Chondrocyte (in vitro differentiated cells): ENCODE measurements at regions not wholly inside any gene's neighbourhood (a gene's known extent, or its start where the extent isn't known, plus 50 kb on each side); places are given as distances from the start of the nearest gene placed in this dataset.

ENCODE experiments used
- DNase-seq: peaks from one replicate; pipeline ENCODE4 v3.0.0; 2021; ENCODE audit warnings: mixed read lengths, low spot score
- H3K27ac Mint-ChIP-seq: one replicate; pipeline ENCODE4 v1.8.0; 2021; ENCODE audit warnings: mild to moderate bottlenecking, moderate library complexity, mixed read lengths; ENCODE audit not compliant: unreplicated experiment
- H3K27me3 Mint-ChIP-seq: 2 replicates; pipeline ENCODE4 v1.8.0; 2021; ENCODE audit warnings: low read depth, mixed read lengths
- H3K36me3 Mint-ChIP-seq: 2 replicates; pipeline ENCODE4 v1.8.0; 2021; ENCODE audit warnings: low read depth, mixed read lengths
- H3K4me1 Mint-ChIP-seq: 2 replicates; pipeline ENCODE4 v1.8.0; 2021; ENCODE audit warnings: low read depth, mild to moderate bottlenecking, mixed read lengths
- H3K4me3 Mint-ChIP-seq: one replicate; pipeline ENCODE4 v1.8.0; 2021; ENCODE audit warnings: mild to moderate bottlenecking, moderate library complexity, mixed read lengths; ENCODE audit not compliant: unreplicated experiment
- H3K9me3 Mint-ChIP-seq: 2 replicates; pipeline ENCODE4 v1.8.0; 2021; ENCODE audit warnings: low read depth, mixed read lengths
- CTCF ChIP-seq: fragments of 200-600 bp; sonication (generic); IDR thresholded peaks from 2 replicates; pipeline ENCODE4 v1.5.0; 2021; ENCODE audit warnings: antibody characterized with exemption, mild to moderate bottlenecking, moderate library complexity

GRCh38 chr10:10657139-10657760, 360.4 kb upstream of the CELF2 start:
- TF ChIP-seq CTCF, result no peak
- no peak overlapping the region for H3K4me3 Mint-ChIP-seq
- H3K27ac Mint-ChIP-seq, result no peak overlapping the region
- H3K36me3 Mint-ChIP-seq, result peaks cover 6% of the 10 kb centered on the region
- DNase-seq, result no peak
- H3K27me3 Mint-ChIP-seq, result no peaks in the 10 kb centered on the region
- peaks cover 19% of the 10 kb centered on the region for H3K4me1 Mint-ChIP-seq
- H3K9me3 Mint-ChIP-seq, result peaks cover 6% of the 10 kb centered on the region

DNA sequence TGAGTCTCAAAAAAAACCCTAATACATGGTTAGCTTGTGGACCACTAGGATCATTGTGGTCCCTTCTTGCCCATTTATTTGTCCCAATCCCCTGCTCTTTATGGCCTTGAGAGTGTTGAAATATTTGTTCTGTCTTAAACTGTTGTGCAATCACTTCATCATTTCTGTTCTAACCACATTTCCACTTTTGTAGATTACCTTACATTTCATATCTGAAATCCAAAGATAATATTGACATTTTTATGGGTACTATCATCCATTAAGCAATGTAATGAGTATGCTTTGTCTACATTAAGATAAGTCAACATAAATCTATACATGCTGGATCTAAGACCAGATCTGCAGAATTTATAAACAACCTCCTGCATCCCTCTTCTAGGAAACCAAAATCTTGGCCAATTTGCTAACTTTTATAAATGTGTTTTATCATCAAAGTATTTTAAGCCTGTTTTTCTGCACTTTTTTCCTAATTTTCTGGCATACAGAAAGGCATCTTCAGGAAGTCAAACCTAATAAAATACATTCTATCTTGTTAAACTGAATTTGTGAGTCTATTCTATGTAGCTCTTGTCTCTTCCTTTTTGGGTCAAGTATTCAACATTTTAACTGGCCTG, 359.4 kb upstream of the CELF2 start:
- Mint-ChIP-seq H3K4me3 (no peak overlapping the region), H3K9me3 (peaks cover 6% of the 10 kb centered on the region), H3K4me1 (peaks cover 19% of the 10 kb centered on the region), H3K27ac (no peak overlapping the region), H3K36me3 (peaks cover 6% of the 10 kb centered on the region), H3K27me3 (no peaks in the 10 kb centered on the region)
- no peak for DNase-seq
- no peak for TF ChIP-seq CTCF

GRCh38 chr10:10660054-10660453, 357.6 kb upstream of the CELF2 start:
- H3K4me3 Mint-ChIP-seq, result no peak overlapping the region
- peaks cover 19% of the 10 kb centered on the region for H3K4me1 Mint-ChIP-seq
- peaks cover 6% of the 10 kb centered on the region for H3K9me3 Mint-ChIP-seq
- no peak overlapping the region for H3K27ac Mint-ChIP-seq
- no peak for DNase-seq
- peaks cover 6% of the 10 kb centered on the region for H3K36me3 Mint-ChIP-seq
- no peaks in the 10 kb centered on the region for H3K27me3 Mint-ChIP-seq
- TF ChIP-seq CTCF, result no peak

- Mint-ChIP-seq H3K4me1 (peaks cover 19% of the 10 kb centered on the region), H3K36me3 (peaks cover 6% of the 10 kb centered on the region), H3K27ac (no peak overlapping the region), H3K27me3 (no peaks in the 10 kb centered on the region), H3K4me3 (no peak overlapping the region), H3K9me3 (peaks cover 6% of the 10 kb centered on the region)
- no peak for TF ChIP-seq CTCF
- DNase-seq, result no peak
Observed at GRCh38 chr10:10661176-10661575, 356.5 kb upstream of the CELF2 start.

GRCh38 chr10:10662716-10663408, 354.8 kb upstream of the CELF2 start:
- H3K4me3 Mint-ChIP-seq, result no peak overlapping the region
- DNase-seq, result no peak
- H3K27ac Mint-ChIP-seq, result no peak overlapping the region

More at GRCh38 chr10:10662716-10663408, 354.8 kb upstream of the CELF2 start:
- Mint-ChIP-seq H3K27me3 (no peaks in the 10 kb centered on the region), H3K9me3 (peaks cover 6% of the 10 kb centered on the region), H3K4me1 (peaks cover 11% of the 10 kb centered on the region), H3K36me3 (peaks cover 6% of the 10 kb centered on the region)
- no peak for TF ChIP-seq CTCF
